D721Med (cell line): ENCODE measurements at regions not wholly inside any gene's neighbourhood (a gene's known extent, or its start where the extent isn't known, plus 50 kb on each side); places are given as distances from the start of the nearest gene placed in this dataset.

Source experiments
- DNase-seq: peaks from one replicate; pipeline ENCODE4 v3.0.0; 2011; ENCODE audit warnings: low spot score; ENCODE audit not compliant: insufficient read length
- FAIRE-seq: peaks from 2 replicates; lab custom pipeline; 2011; peaks lifted over from hg19 to GRCh38; lab: Jason Lieb, UNC
- CTCF ChIP-seq: IDR thresholded peaks from 2 replicates; pipeline ENCODE4 v1.5.1; 2012; ENCODE audit warnings: mild to moderate bottlenecking, control low read depth; ENCODE audit not compliant: insufficient read depth; ENCODE audit errors: missing control alignments

GRCh38 chr18:7305416-7305815 lies 74.5 kb downstream of the LRRC30 start:
- DNase-seq, result no peak
- FAIRE-seq, result no peak
- TF ChIP-seq CTCF, result no peak

DNA sequence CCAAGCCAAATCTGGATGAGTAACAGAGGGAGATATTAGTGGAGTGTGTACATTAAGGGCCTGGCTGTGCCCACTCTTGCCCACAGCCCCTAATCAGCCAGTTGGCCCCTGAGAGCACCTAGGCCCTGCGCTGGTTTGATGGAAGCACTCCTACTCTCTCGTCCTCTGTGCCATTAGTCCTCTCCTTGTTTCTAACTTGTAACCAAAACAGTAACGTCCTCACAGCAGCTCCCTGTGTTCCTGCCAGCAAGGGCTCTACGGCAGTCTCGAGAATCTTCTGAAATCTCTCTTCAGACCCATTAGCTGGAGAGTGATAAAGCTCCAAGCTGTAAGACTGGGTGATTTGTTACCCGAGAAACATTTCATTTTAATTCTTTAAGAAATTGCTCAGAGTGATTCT lies 76.1 kb downstream of the LRRC30 start:
- TF ChIP-seq CTCF, result no peak
- FAIRE-seq, result no peak
- DNase-seq, result no peak

DNA sequence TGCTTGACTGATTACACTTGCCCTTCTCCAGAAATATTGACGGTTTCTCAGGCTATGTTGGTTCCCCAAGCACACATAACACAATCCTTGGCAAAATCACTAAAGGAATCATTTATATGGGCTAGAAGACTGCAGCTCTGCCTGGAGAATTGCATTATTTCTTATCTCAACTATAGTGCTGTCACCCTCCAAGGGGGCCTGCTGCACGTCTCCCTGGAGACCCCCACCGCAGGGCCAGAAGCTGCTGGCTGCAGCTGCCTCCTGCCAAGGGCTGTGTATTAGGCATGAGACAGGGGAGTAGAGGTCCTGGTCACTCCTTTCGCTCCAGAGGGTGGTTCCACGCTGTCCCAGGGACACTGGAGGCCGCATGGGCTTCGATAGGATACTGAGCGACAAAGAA lies 76.6 kb downstream of the LRRC30 start:
- DNase-seq, result no peak
- FAIRE-seq, result no peak
- TF ChIP-seq CTCF, result no peak

GRCh38 chr18:7317804-7318231 lies 86.9 kb downstream of the LRRC30 start:
- TF ChIP-seq CTCF, result no peak

DNA sequence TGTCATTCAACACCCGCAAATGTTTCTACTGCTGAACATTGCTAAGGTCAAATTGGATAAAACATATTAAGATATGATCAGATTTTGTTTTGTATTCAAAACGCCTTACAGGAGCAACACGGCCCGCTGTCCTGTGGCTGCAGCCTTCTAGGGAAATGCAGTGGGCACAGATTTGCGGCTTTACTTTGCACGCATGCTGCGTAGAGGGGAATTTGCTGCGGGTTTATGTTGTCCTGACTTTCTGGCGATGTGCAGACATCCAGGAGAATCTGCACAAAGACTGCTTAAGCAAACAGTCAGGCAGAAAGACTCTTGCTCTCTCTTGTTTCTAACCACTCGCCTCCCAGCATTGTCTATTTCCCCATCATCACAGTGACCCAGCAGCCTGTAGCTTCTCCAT lies 88.3 kb downstream of the LRRC30 start:
- no peak for FAIRE-seq

More at GRCh38 chr18:7317804-7318231, 86.9 kb downstream of the LRRC30 start:
- DNase-seq, result no peak
- FAIRE-seq, result no peak

GRCh38 chr18:7321831-7322230 lies 90.9 kb downstream of the LRRC30 start:
- FAIRE-seq (no peak), DNase-seq (no peak)
- no peak for TF ChIP-seq CTCF

More for the DNA sequence above, 88.3 kb downstream of the LRRC30 start:
- no peak for DNase-seq
- no peak for TF ChIP-seq CTCF

DNA sequence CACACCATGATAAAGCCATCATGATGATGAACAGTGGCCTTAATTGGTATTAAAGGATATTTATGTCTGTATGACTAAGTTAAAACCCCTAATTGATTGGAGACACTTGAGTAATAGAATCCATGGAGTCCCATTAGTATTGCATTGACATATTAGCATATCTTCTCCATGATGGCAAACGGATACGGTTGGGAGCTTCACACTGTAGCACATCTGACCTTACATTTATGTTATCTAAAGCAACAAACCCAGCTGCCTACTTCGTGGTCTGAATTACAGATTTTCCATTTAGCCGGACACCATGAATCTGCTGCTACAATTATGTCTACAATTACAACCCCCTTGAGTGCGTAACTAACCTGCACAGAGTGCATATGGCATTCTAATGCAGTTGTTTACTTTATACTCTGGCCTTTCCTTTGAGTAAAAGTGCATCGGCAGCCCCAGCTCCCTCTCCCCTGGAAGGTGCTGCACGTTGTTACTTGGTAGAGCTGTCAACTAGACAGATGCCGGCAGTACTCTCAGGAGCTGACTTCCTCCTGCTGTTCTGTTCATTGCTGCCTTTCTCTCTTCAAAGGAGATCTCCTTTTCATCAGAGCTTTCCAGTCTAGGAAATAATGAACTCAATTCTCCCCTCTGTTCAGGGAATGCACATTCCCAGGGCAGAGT lies 92.1 kb downstream of the LRRC30 start:
- no peak for DNase-seq
- TF ChIP-seq CTCF, result no peak
- FAIRE-seq, result no peak
